ENCODE measurements at regions not wholly inside any gene's neighbourhood (a gene's known extent, or its start where the extent isn't known, plus 50 kb on each side); places are given as distances from the start of the nearest gene placed in this dataset.

- no peak for TF ChIP-seq MEF2A (IDR thresholded peaks at IDR 0.05; ENCODE audit: borderline replicate concordance, low read depth)
- TF ChIP-seq YY1 (IDR thresholded peaks at IDR 0.05; ENCODE audit: low read depth), result no peak
- no peak for TF ChIP-seq CTCF (IDR thresholded peaks at IDR 0.05)
- TF ChIP-seq NFIC (IDR thresholded peaks at IDR 0.05; ENCODE audit: borderline replicate concordance), result no peak
- TF ChIP-seq POLR2AphosphoS5 (IDR thresholded peaks at IDR 0.05; ENCODE audit: low read depth, low read length), result no peak
- no peak for TF ChIP-seq RAD21 (IDR thresholded peaks at IDR 0.05; ENCODE audit: low read length)
Measured at GRCh38 chr20:60892095-60892813, 359.8 kb upstream of the CDH4 start.

Measured in SK-N-SH (cell line).